ENCODE measurements at regions not wholly inside any gene's neighbourhood (a gene's known extent, or its start where the extent isn't known, plus 50 kb on each side); places are given as distances from the start of the nearest gene placed in this dataset.

GRCh38 chr5:105836887-105837286, 1833.8 kb downstream of the EFNA5 start:
- TF ChIP-seq CTCF (IDR thresholded peaks at IDR 0.05; ENCODE audit: poor library complexity) (no peak), EZH2phosphoT487 (IDR thresholded peaks at IDR 0.05; ENCODE audit: low read depth, severe bottlenecking, unreplicated experiment) (no peak)
